ENCODE measurements at regions not wholly inside any gene's neighbourhood (a gene's known extent, or its start where the extent isn't known, plus 50 kb on each side); places are given as distances from the start of the nearest gene placed in this dataset.

DNA sequence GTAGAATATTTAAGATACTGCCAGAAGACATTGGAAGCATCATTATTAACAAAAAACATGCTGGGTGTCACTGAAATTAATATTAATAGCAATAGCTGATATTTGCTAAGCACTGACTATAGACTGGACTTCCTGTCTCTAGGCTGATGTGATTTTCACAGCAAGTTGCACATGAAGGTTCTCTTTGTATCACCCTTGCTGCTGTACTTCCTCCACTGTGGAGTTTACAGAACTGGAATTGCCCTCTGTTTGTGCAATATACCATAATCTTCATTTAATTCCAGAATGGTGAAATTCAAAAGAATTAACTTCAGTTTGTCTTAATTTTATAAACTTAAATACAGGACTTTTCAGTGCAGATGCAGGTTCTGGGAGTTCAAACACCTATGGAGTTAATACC lies 585.1 kb downstream of the RNF144A start:
- Histone ChIP-seq H3K27me3 (replicated peaks; ENCODE audit: control insufficient read depth, insufficient read depth, low read length) (no peaks in the 10 kb centered on the region), H3K4me3 (ENCODE audit: low read depth, low read length) (no peak overlapping the region), H3K9me3 (no peaks in the 10 kb centered on the region), H3K36me3 (ENCODE audit: control insufficient read depth, insufficient read depth, low read length) (no peaks in the 10 kb centered on the region), H3K4me1 (no peaks in the 10 kb centered on the region)
- Mint-ChIP-seq H3K9me3 (ENCODE audit: unreplicated experiment) (no peaks in the 10 kb centered on the region), H3K4me3 (ENCODE audit: unreplicated experiment) (no peak overlapping the region), H3K27me3 (ENCODE audit: insufficient read depth, unreplicated experiment) (peaks cover 11% of the 10 kb centered on the region), H3K27ac (ENCODE audit: unreplicated experiment) (no peak overlapping the region), H3K36me3 (ENCODE audit: insufficient read depth, unreplicated experiment) (no peaks in the 10 kb centered on the region), H3K4me1 (ENCODE audit: low read depth, unreplicated experiment) (no peaks in the 10 kb centered on the region)
- DNase-seq, result no peak
- intact Hi-C loops (cut with micrococcal nuclease; ENCODE audit: unreplicated experiment), result no loop called here
- no TSS peak for BruUV-seq (replicated peaks)
- ChIA-PET POLR2A (no interaction called here), CTCF (no interaction called here)
- TF ChIP-seq, protein P1, sequence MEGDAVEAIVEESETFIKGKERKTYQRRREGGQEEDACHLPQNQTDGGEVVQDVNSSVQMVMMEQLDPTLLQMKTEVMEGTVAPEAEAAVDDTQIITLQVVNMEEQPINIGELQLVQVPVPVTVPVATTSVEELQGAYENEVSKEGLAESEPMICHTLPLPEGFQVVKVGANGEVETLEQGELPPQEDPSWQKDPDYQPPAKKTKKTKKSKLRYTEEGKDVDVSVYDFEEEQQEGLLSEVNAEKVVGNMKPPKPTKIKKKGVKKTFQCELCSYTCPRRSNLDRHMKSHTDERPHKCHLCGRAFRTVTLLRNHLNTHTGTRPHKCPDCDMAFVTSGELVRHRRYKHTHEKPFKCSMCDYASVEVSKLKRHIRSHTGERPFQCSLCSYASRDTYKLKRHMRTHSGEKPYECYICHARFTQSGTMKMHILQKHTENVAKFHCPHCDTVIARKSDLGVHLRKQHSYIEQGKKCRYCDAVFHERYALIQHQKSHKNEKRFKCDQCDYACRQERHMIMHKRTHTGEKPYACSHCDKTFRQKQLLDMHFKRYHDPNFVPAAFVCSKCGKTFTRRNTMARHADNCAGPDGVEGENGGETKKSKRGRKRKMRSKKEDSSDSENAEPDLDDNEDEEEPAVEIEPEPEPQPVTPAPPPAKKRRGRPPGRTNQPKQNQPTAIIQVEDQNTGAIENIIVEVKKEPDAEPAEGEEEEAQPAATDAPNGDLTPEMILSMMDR (IDR thresholded peaks at IDR 0.05; ENCODE audit: insufficient read depth in 1 of 2, low read depth in 1 of 2, low read length in 1 of 2, severe bottlenecking in 1 of 2, unreplicated experiment in 1 of 2), result no peak

DNA sequence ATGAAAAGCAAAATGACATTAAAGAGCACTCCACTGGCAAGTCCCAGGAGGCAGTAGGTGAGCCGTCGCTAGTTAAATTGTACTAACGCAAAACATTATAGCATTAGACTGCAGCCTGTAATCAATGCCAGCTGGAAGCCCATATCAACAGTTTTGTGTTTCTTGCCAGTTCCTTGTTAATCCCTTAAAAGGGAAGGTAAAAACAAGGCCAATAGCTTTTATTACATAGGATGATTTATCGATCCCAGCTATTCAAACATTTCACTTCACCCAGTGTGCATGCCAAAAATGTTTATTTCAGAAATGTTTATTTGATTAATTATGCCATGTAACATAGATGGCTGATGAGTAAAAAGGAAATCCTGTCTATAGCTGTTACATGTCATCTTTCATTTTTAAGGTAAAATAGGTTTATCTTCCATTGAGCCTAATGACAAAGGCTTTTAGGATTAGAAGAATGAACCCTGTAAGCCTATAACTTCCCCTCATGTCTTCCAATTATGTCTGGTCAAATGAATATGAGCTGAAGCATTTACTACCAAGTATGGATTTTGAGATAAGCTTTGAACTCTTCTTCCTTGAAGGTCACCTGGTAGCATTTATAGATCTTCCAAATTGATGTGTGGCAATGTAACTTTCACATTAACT lies 591.2 kb downstream of the RNF144A start:
- ChIA-PET CTCF (no interaction called here), POLR2A (no interaction called here)
- Histone ChIP-seq H3K36me3 (ENCODE audit: control insufficient read depth, insufficient read depth, low read length) (no peaks in the 10 kb centered on the region), H3K9me3 (no peaks in the 10 kb centered on the region), H3K27me3 (replicated peaks; ENCODE audit: control insufficient read depth, insufficient read depth, low read length) (no peaks in the 10 kb centered on the region), H3K4me1 (no peaks in the 10 kb centered on the region), H3K4me3 (ENCODE audit: low read depth, low read length) (no peak overlapping the region)
- Mint-ChIP-seq H3K27ac (ENCODE audit: unreplicated experiment) (no peak overlapping the region), H3K9me3 (ENCODE audit: unreplicated experiment) (no peaks in the 10 kb centered on the region), H3K4me3 (ENCODE audit: unreplicated experiment) (no peak overlapping the region), H3K4me1 (ENCODE audit: low read depth, unreplicated experiment) (no peaks in the 10 kb centered on the region), H3K27me3 (ENCODE audit: insufficient read depth, unreplicated experiment) (peaks cover 4% of the 10 kb centered on the region), H3K36me3 (ENCODE audit: insufficient read depth, unreplicated experiment) (no peaks in the 10 kb centered on the region)
- no peak for DNase-seq
- no TSS peak for BruUV-seq (replicated peaks)
- TF ChIP-seq, protein P1 (IDR thresholded peaks at IDR 0.05; ENCODE audit: insufficient read depth in 1 of 2, low read depth in 1 of 2, low read length in 1 of 2, severe bottlenecking in 1 of 2, unreplicated experiment in 1 of 2), result no peak
- intact Hi-C loops (cut with micrococcal nuclease; ENCODE audit: unreplicated experiment), result no loop called here

DNA sequence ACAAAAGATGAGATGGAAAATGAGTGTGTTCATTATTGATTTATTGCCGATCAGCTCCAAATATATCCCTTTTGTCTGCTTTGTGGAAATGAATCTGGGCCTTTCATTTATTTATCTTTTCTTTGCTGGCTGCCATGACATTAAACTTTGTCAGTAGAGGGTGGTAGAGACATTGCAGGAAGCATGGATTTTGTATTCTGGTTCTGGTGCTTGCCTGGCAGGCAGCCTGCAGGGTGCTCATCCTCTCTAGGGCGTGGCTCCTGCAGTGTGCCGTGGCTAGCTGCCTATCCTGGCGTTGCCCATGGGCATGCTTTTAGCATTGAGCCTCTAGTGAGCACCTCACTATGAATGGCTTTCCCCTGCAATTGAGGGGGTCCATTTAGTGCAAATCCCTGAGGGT lies 593.1 kb downstream of the RNF144A start:
- H3K4me3 ChIP-seq (ENCODE audit: low read depth, low read length), result no peak overlapping the region
- no peaks in the 10 kb centered on the region for H3K27me3 ChIP-seq (replicated peaks; ENCODE audit: control insufficient read depth, insufficient read depth, low read length)
- H3K4me1 Mint-ChIP-seq (ENCODE audit: low read depth, unreplicated experiment), result no peaks in the 10 kb centered on the region
- H3K9me3 ChIP-seq, result no peaks in the 10 kb centered on the region
- TF ChIP-seq, protein P1 (IDR thresholded peaks at IDR 0.05; ENCODE audit: insufficient read depth in 1 of 2, low read depth in 1 of 2, low read length in 1 of 2, severe bottlenecking in 1 of 2, unreplicated experiment in 1 of 2), result no peak
- H3K27ac Mint-ChIP-seq (ENCODE audit: unreplicated experiment), result no peak overlapping the region
- H3K36me3 ChIP-seq (ENCODE audit: control insufficient read depth, insufficient read depth, low read length), result no peaks in the 10 kb centered on the region
- no peak overlapping the region for H3K4me3 Mint-ChIP-seq (ENCODE audit: unreplicated experiment)
- intact Hi-C loops (cut with micrococcal nuclease; ENCODE audit: unreplicated experiment), result loop anchor here (10.0 kb wide), 1 partner anchor 164 kb away; no protein-coding TSS in a partner anchor
- no peak for DNase-seq
- POLR2A ChIA-PET, result no interaction called here
- H3K4me1 ChIP-seq, result no peaks in the 10 kb centered on the region
- CTCF ChIA-PET, result no interaction called here
- peaks cover 3% of the 10 kb centered on the region for H3K27me3 Mint-ChIP-seq (ENCODE audit: insufficient read depth, unreplicated experiment)
- H3K36me3 Mint-ChIP-seq (ENCODE audit: insufficient read depth, unreplicated experiment), result no peaks in the 10 kb centered on the region
- BruUV-seq (replicated peaks), result no TSS peak
- no peaks in the 10 kb centered on the region for H3K9me3 Mint-ChIP-seq (ENCODE audit: unreplicated experiment)

All from Caco-2 (cell line).